ENCODE measurements at regions not wholly inside any gene's neighbourhood (a gene's known extent, or its start where the extent isn't known, plus 50 kb on each side); places are given as distances from the start of the nearest gene placed in this dataset.

GRCh38 chr11:19372381-19372780 lies 131.6 kb upstream of the E2F8 start (continued):
- no peak for TF ChIP-seq ELK3 (CRISPR knock-in tag; IDR thresholded peaks at IDR 0.05)
- TF ChIP-seq POLR2H (tag; IDR thresholded peaks at IDR 0.05; ENCODE audit: low read depth), result no peak
- TF ChIP-seq TCF15 (CRISPR knock-in tag; IDR thresholded peaks at IDR 0.05), result no peak

- no peak overlapping the region for H3K9ac ChIP-seq (ENCODE audit: insufficient read depth in 1 of 2, low read depth in 2 of 2, low read length in 2 of 2)
- no TSS peak for BruUV-seq (replicated peaks)
- no peaks in the 10 kb centered on the region for H3K9me1 ChIP-seq (ENCODE audit: control insufficient read depth, insufficient read depth, low read length)
- intact Hi-C loops (cut with micrococcal nuclease) (no loop called here), in situ Hi-C loops (cut with MboI) (no loop called here)
- ChIA-PET POLR2A (interaction anchor here (0.7 kb wide), 1 partner anchor 532 kb away, joined by 3 read pairs; no protein-coding TSS in a partner anchor), CTCF (ENCODE audit: low intra/inter-chr PET ratio) (no interaction called here)
- H3K4me2 ChIP-seq (ENCODE audit: insufficient read depth, low read length), result no peak overlapping the region
- no peak overlapping the region for H3K27ac ChIP-seq (ENCODE audit: extremely low read depth, low read depth, low read length)
- no peaks in the 10 kb centered on the region; a peak in 1 of 5 replicates for H3K27me3 ChIP-seq (ENCODE audit: control insufficient read depth in 2 of 2, insufficient read depth in 2 of 2, low read length in 2 of 2)
- no peaks in the 10 kb centered on the region for H3K36me3 ChIP-seq (ENCODE audit: control insufficient read depth, insufficient read depth, low read length)
- TF ChIP-seq ZNF217 (CRISPR knock-in tag; IDR thresholded peaks at IDR 0.05) (no peak), IRF1 (CRISPR knock-in tag; IDR thresholded peaks at IDR 0.05; ENCODE audit: borderline replicate concordance) (no peak), TBL1XR1 (IDR thresholded peaks at IDR 0.05; ENCODE audit: low read length in 2 of 2) (no peak), NBN (IDR thresholded peaks at IDR 0.05; ENCODE audit: low read depth) (no peak), RFX1 (IDR thresholded peaks at IDR 0.05) (no peak), MNT (conservative IDR thresholded peaks at IDR 0.05) (no peak), MYBL2 (IDR thresholded peaks at IDR 0.05; ENCODE audit: low read depth) (no peak), MYBL2 (CRISPR knock-in tag; IDR thresholded peaks at IDR 0.05; ENCODE audit: borderline replicate concordance) (no peak), ZNF561 (CRISPR knock-in tag; conservative IDR thresholded peaks at IDR 0.05) (no peak), ZNF586 (CRISPR knock-in tag; conservative IDR thresholded peaks at IDR 0.05) (no peak)
- DNase-seq (ENCODE audit: extremely low read depth in 1 of 4, low spot score in 3 of 4), result no peak
- no peak overlapping the region for H3K4me3 ChIP-seq
- H4K20me1 ChIP-seq (replicated peaks; ENCODE audit: control insufficient read depth, insufficient read depth, low read length), result no peaks in the 10 kb centered on the region
- no peak overlapping the region for H2AFZ ChIP-seq (ENCODE audit: low read depth, low read length)
- WGBS (ENCODE audit: insufficient coverage, low coverage, missing lambda C conversion rate), result 0% methylated on average over 7 of the region's 7 CpGs
- no peaks in the 10 kb centered on the region for H3K9me3 ChIP-seq (replicated peaks; ENCODE audit: control insufficient read depth, insufficient read depth, low read depth, low read length)
- FAIRE-seq, result no peak
- ATAC-seq, result no peak
- H3K4me1 ChIP-seq (replicated peaks in 1 of 2; ENCODE audit: control insufficient read depth in 2 of 2, insufficient read depth in 2 of 2, low read length in 2 of 2), result no peaks in the 10 kb centered on the region
- H3K79me2 ChIP-seq (ENCODE audit: control insufficient read depth, insufficient read depth, low read length), result no peaks in the 10 kb centered on the region
Observed at GRCh38 chr11:19370100-19370861, 129.5 kb upstream of the E2F8 start.
